Uterus (tissue), 3 donors: ENCODE measurements at regions not wholly inside any gene's neighbourhood (a gene's known extent, or its start where the extent isn't known, plus 50 kb on each side); places are given as distances from the start of the nearest gene placed in this dataset.
A peak's percentile ranks its signal among the peaks of the same experiment; 100 is the strongest.

Experiments used
- DNase-seq, 2 donors: peaks; one replicate each; pipeline ENCODE4 v3.0.0-alpha.2; 2019 to 2020
- H3K27ac ChIP-seq, 2 donors: fragments of 200-600 bp; sonication (generic); 1 replicate in 1 of 2; 2 replicates in 1 of 2; pipeline ENCODE4 v1.5.1; 2016 to 2018
- H3K27me3 ChIP-seq, 2 donors: fragments of 200-600 bp; sonication (generic); one replicate each; pipeline ENCODE4 v1.5.1; 2018 to 2019; ENCODE audit warnings: control low read depth in 1 of 2
- H3K36me3 ChIP-seq, 2 donors: fragments of 200-600 bp; sonication (generic); one replicate each; pipeline ENCODE4 v1.5.1; 2019; ENCODE audit warnings: control low read depth in 1 of 2
- H3K4me1 ChIP-seq, 2 donors: fragments of 200-600 bp; sonication (generic); one replicate each; pipeline ENCODE4 v1.5.1; 2018 to 2019; ENCODE audit warnings: control low read depth in 1 of 2
- H3K4me3 ChIP-seq, 2 donors: fragments of 200-600 bp; sonication (generic); 1 replicate in 1 of 2; 2 replicates in 1 of 2; pipeline ENCODE4 v1.5.1; 2018 to 2019; ENCODE audit warnings: mild to moderate bottlenecking in 1 of 2
- H3K9me3 ChIP-seq, 2 donors: fragments of 200-600 bp; sonication (generic); one replicate each; pipeline ENCODE4 v1.5.1; 2019; ENCODE audit warnings: control low read depth in 1 of 2
- CTCF ChIP-seq, 4 experiments: fragments of 200-600 bp in 2 of 4; fragments of 450-650 bp in 2 of 4; sonication (generic) in 2 of 4; IDR thresholded peaks; one replicate each; pipeline ENCODE4 v1.5.1; 2016 to 2019; ENCODE audit warnings: antibody characterized with exemption in 4 of 4, mild to moderate bottlenecking in 2 of 4, moderate library complexity in 1 of 4
- POLR2A ChIP-seq, 2 donors: fragments of 450-650 bp; IDR thresholded peaks; one replicate each; pipeline ENCODE4 v1.6.1; 2016; ENCODE audit warnings: antibody characterized with exemption in 2 of 2, mild to moderate bottlenecking in 1 of 2, moderate library complexity in 1 of 2
- intact Hi-C: fragments of 100-400 bp; cut with DNase I; formaldehyde crosslinking; loops from one replicate; pipeline ENCODE4 v1.15.1; 2023; ENCODE audit warnings: low total_unique reads
- donor health status: DM: yes; HTN: yes; CAD: no.

DNA sequence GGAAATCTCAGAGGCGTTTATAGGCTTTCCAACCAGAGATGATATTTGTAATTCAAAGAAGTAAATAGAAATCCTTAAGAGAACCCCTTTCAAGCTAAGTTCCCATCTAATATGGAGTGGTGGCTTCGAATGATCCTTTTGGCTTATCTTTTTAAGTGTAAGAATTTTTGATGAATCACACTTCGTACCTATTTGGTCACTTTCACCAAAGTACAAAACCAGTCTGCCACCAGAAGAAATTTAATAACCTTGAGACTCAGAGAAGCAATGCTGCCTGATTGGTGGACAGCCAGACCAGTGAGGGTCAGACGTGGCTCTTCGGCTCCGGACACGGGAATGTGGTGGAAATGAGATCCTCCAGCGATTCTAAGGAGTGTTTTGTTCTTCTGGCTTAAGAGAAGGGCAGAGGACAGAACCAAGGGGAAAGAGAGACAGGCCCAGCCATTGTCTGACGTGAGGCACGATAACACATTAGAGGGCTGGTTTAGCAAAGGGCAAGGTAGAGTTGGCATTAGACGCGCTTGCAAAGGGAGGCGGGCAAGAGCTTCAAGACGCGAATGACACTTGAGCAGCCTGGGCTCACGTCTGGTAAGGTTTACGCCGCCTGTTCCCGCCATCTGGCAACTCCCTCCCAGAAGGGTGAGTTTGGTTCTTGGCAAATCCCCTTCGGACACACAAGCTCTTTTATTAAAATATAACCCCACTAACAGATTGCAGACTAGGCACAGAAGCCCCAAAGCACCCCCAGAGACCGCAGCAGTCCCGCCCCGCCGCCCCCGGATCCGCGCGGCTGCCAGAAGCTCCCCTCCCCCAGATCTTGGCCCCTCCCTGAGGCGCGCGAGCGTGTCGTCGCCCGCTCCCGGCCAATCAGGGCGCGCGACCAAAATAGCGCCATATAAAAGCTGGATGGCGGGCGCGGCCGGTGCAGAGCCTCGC is 50.0 kb upstream of the EZR start:
- peak; percentile 13 to 79 for DNase-seq
- peak overlapping the region; percentile 56 to 79 for H3K27ac ChIP-seq
- no peaks in the 10 kb centered on the region for H3K4me1 ChIP-seq
- H3K4me3 ChIP-seq = peak overlapping the region; percentile 30 to 47
- H3K36me3 ChIP-seq = no peaks in the 10 kb centered on the region
- no peaks in the 10 kb centered on the region for H3K27me3 ChIP-seq
- intact Hi-C loops = no loop called here
- peak; percentile 43 to 50 for TF ChIP-seq POLR2A (IDR thresholded peaks at IDR 0.05)
- TF ChIP-seq CTCF (IDR thresholded peaks at IDR 0.05) = no peak
- H3K9me3 ChIP-seq = no peaks in the 10 kb centered on the region
